OCI-LY1 (cell line): ENCODE measurements at regions not wholly inside any gene's neighbourhood (a gene's known extent, or its start where the extent isn't known, plus 50 kb on each side); places are given as distances from the start of the nearest gene placed in this dataset.

Experiments
- H2AFZ ChIP-seq: fragments of 200-600 bp; sonication (generic), shearing (Covaris generic); 2 replicates; pipeline ENCODE4 v1.6.0; 2014; ENCODE audit warnings: antibody characterized with exemption, mild to moderate bottlenecking, low read length
- H3F3A ChIP-seq: fragments of 200-600 bp; sonication (generic), shearing (Covaris generic); 2 replicates; pipeline ENCODE4 v1.6.0; 2014; ENCODE audit warnings: mild to moderate bottlenecking, antibody characterized with exemption, low read length, moderate library complexity; ENCODE audit not compliant: insufficient read depth
- H3K27ac ChIP-seq: fragments of 200-600 bp; sonication (generic); 2 replicates; pipeline ENCODE4 v1.5.1; 2014; ENCODE audit warnings: low read length, mixed run types, mild to moderate bottlenecking, low read depth; ENCODE audit not compliant: poor library complexity, severe bottlenecking
- H3K27me3 ChIP-seq: fragments of 200-600 bp; sonication (generic); 2 replicates; pipeline ENCODE4 v1.6.0; 2014; ENCODE audit warnings: antibody characterized with exemption, mild to moderate bottlenecking, low read length, moderate library complexity; ENCODE audit not compliant: insufficient read depth
- H3K36me3 ChIP-seq: fragments of 200-600 bp; sonication (generic); 2 replicates; pipeline ENCODE4 v1.6.1; 2014; ENCODE audit warnings: mild to moderate bottlenecking, antibody characterized with exemption, low read length, moderate library complexity, mixed read lengths; ENCODE audit not compliant: insufficient read depth
- H3K4me1 ChIP-seq: fragments of 200-600 bp; sonication (generic); 2 replicates; pipeline ENCODE4 v1.5.1; 2014; ENCODE audit warnings: mild to moderate bottlenecking, low read length, moderate library complexity; ENCODE audit not compliant: insufficient read depth, severe bottlenecking
- H3K4me2 ChIP-seq: fragments of 200-600 bp; sonication (generic), shearing (Covaris generic); 2 replicates; pipeline ENCODE4 v1.6.1; 2014; ENCODE audit warnings: low read length
- H3K4me3 ChIP-seq: fragments of 200-600 bp; sonication (generic); 2 replicates; pipeline ENCODE4 v1.5.1; 2014; ENCODE audit warnings: low read length, low read depth, mild to moderate bottlenecking, mixed read lengths; ENCODE audit not compliant: poor library complexity, severe bottlenecking
- H3K79me2 ChIP-seq: fragments of 200-600 bp; shearing (Covaris generic); 2 replicates; pipeline ENCODE4 v1.6.1; 2016; ENCODE audit warnings: mixed run types, low read length, mixed read lengths; ENCODE audit not compliant: insufficient read depth
- H3K9ac ChIP-seq: fragments of 200-600 bp; sonication (generic), shearing (Covaris generic); 2 replicates; pipeline ENCODE4 v1.6.1; 2014; ENCODE audit warnings: mild to moderate bottlenecking, low read length, mixed read lengths
- H3K9me2 ChIP-seq: fragments of 200-600 bp; sonication (generic), shearing (Covaris generic); 2 replicates; pipeline ENCODE4 v1.6.1; 2014; ENCODE audit warnings: low read depth, mild to moderate bottlenecking, low read length, mixed read lengths
- H3K9me3 ChIP-seq: fragments of 200-600 bp; shearing (Covaris generic); 2 replicates; pipeline ENCODE4 v1.6.1; 2014; ENCODE audit warnings: low read length, mixed read lengths
- H4K20me1 ChIP-seq: fragments of 200-600 bp; sonication (generic), shearing (Covaris generic); 2 replicates; pipeline ENCODE4 v1.6.0; 2016; ENCODE audit warnings: mild to moderate bottlenecking, low read length; ENCODE audit not compliant: insufficient read depth
- CTCF ChIP-seq: fragments of 200-600 bp; sonication (generic), shearing (Covaris generic); IDR thresholded peaks from 2 replicates; pipeline ENCODE4 v1.5.1; 2017; ENCODE audit warnings: mild to moderate bottlenecking, antibody characterized with exemption, low read length, moderate library complexity, mixed read lengths
- EZH2 ChIP-seq: fragments of 200-600 bp; sonication (generic), shearing (Covaris generic); IDR thresholded peaks from 2 replicates; pipeline ENCODE4 v1.8.0; 2017; ENCODE audit warnings: borderline replicate concordance, mixed run types, mild to moderate bottlenecking, antibody characterized with exemption, low read length, moderate library complexity, mixed read lengths

GRCh38 chr16:51393381-51394005 is 242.4 kb upstream of the SALL1 start:
- H3K9me2 ChIP-seq: no peaks in the 10 kb centered on the region
- no peaks in the 10 kb centered on the region for H3K9me3 ChIP-seq
- H3K79me2 ChIP-seq: no peaks in the 10 kb centered on the region
- H3F3A ChIP-seq: no peaks in the 10 kb centered on the region
- no peaks in the 10 kb centered on the region for H4K20me1 ChIP-seq
- H3K4me3 ChIP-seq: no peak overlapping the region
- no peaks in the 10 kb centered on the region for H3K27me3 ChIP-seq
- no peaks in the 10 kb centered on the region for H3K4me1 ChIP-seq
- H3K4me2 ChIP-seq: no peak overlapping the region
- TF ChIP-seq CTCF (no peak), EZH2 (no peak)
- no peaks in the 10 kb centered on the region for H3K36me3 ChIP-seq
- no peak overlapping the region for H3K27ac ChIP-seq
- H3K9ac ChIP-seq: no peak overlapping the region
- H2AFZ ChIP-seq: no peak overlapping the region

- H3K79me2 ChIP-seq: no peaks in the 10 kb centered on the region
- no peak overlapping the region for H2AFZ ChIP-seq
- no peaks in the 10 kb centered on the region for H4K20me1 ChIP-seq
- no peaks in the 10 kb centered on the region for H3K9me3 ChIP-seq
- TF ChIP-seq EZH2 (no peak), CTCF (no peak)
- H3K4me2 ChIP-seq: no peak overlapping the region
- H3K9ac ChIP-seq: no peak overlapping the region
- no peaks in the 10 kb centered on the region for H3F3A ChIP-seq
- no peaks in the 10 kb centered on the region for H3K36me3 ChIP-seq
- H3K9me2 ChIP-seq: no peaks in the 10 kb centered on the region
- no peaks in the 10 kb centered on the region for H3K27me3 ChIP-seq
- H3K4me3 ChIP-seq: no peak overlapping the region
- H3K27ac ChIP-seq: no peak overlapping the region
- no peaks in the 10 kb centered on the region for H3K4me1 ChIP-seq
These were observed 241.6 kb upstream of the SALL1 start for GRCh38 chr16:51392521-51393187.

GRCh38 chr16:51391798-51392511 is 240.9 kb upstream of the SALL1 start:
- Histone ChIP-seq H3F3A (no peaks in the 10 kb centered on the region), H2AFZ (no peak overlapping the region), H3K27me3 (no peaks in the 10 kb centered on the region), H3K4me2 (no peak overlapping the region), H3K4me1 (no peaks in the 10 kb centered on the region), H3K79me2 (no peaks in the 10 kb centered on the region), H3K36me3 (no peaks in the 10 kb centered on the region), H4K20me1 (no peaks in the 10 kb centered on the region), H3K4me3 (no peak overlapping the region), H3K9ac (no peak overlapping the region), H3K9me3 (no peaks in the 10 kb centered on the region), H3K9me2 (no peaks in the 10 kb centered on the region), H3K27ac (no peak overlapping the region)
- TF ChIP-seq CTCF: no peak
- TF ChIP-seq EZH2: no peak
